ENCODE measurements at regions not wholly inside any gene's neighbourhood (a gene's known extent, or its start where the extent isn't known, plus 50 kb on each side); places are given as distances from the start of the nearest gene placed in this dataset.
"Not testable (repeated sequence)": the region's sequence is repeated elsewhere in the genome, so short reads cannot be mapped to it uniquely, and the experiment has no call there.

DNA sequence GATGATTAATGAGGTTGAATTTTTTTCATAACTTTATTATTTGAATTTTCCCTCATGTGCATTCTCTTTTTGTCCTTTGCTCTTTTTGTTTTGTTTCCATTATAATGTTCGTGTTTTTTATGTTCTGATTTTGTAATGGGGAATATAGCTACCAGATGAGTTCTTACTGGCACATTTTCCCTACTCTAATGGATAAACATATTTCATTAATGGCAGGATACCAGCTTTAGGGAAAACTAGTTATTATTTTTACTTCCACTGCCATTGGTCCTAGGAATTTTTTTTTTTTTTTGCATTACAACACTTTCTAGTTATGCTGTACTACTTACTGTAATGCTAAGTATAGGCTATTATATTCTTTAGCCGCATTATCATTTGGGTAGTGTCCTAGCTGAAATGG, 286.3 kb downstream of the SPRY1 start:
- H3K4me3 ChIP-seq = no peak overlapping the region
- H3K4me1 ChIP-seq = no peaks in the 10 kb centered on the region
- TF ChIP-seq CTCF (IDR thresholded peaks at IDR 0.05) = no peak
- ATAC-seq (no peak), DNase-seq (no peak)
- no peaks in the 10 kb centered on the region for H3K27me3 ChIP-seq
- H3K9me3 ChIP-seq = peaks cover 0 to 5% (median 0%) of the 10 kb centered on the region in 11 donors
- no peaks in the 10 kb centered on the region for H3K36me3 ChIP-seq
- intact Hi-C loops (cut with DNase I) = no loop called here
- WGBS, 2 donors = 94 to 96% methylated on average over 2 of the region's 2 CpGs
- H3K27ac ChIP-seq = no peak overlapping the region

GRCh38 chr4:123684937-123685336, 288.3 kb downstream of the SPRY1 start:
- H3K27ac ChIP-seq; ATAC-seq; H3K4me3 ChIP-seq; H3K36me3 ChIP-seq; H3K27me3 ChIP-seq; intact Hi-C loops (cut with DNase I); DNase-seq; H3K4me1 ChIP-seq: not testable (repeated sequence)
- WGBS, 2 donors = 93 to 97% methylated on average over 26 of the region's 26 CpGs
- peaks cover 0 to 19% (median 8%) of the 10 kb centered on the region in 11 donors for H3K9me3 ChIP-seq

DNA sequence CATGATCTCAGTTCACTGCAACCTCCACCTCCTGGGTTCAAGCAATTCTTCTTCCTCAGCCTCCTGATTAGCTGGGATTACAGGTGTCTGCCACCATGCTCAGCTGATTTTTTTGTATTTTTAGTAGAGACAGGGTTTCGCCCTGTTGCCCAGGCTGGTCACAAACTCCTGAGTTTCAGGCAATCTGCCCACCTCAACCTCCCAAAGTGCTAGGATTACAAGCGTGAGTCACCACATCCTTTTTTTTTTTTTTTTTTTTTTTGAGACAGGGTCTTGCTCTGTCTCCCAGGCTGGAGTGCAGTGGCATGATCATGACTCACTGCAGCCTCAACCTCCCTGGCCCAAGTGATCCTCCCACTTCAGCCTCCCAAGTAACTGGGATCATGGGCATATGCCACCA, 298.9 kb downstream of the SPRY1 start:
- DNase-seq; H3K4me3 ChIP-seq; intact Hi-C loops (cut with DNase I); H3K9me3 ChIP-seq; H3K27me3 ChIP-seq; ATAC-seq; H3K36me3 ChIP-seq; H3K27ac ChIP-seq: not testable (repeated sequence)
- 95 to 98% methylated on average over 2 of the region's 2 CpGs for WGBS, 2 donors
- H3K4me1 ChIP-seq = peaks cover 0 to 12% (median 6%) of the 10 kb centered on the region in 9 donors

DNA sequence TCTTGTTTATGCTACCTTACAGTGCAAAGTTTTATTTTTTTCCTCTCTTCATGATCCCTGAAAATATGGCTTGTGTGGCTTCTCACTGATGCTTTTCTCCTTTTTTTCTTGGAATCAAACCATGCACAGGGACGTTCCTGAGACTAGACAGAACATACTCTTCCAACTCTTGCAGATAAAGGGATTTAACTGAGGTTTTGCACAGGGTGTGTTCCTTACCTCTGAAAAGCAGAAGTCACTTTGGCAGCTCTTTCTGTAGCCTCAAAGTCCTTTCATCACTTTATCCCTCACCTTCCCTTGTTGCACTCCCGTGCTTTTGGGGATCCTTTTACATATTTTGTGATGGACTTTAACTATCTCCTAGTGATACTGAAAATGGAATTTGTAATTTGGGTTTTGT, 300.1 kb downstream of the SPRY1 start:
- H3K27me3 ChIP-seq = no peaks in the 10 kb centered on the region
- intact Hi-C loops (cut with DNase I) = no loop called here
- H3K4me1 ChIP-seq = peaks cover 0 to 12% (median 6%) of the 10 kb centered on the region in 9 donors
- no peak for TF ChIP-seq CTCF (IDR thresholded peaks at IDR 0.05)
- peaks cover 0 to 4% (median 0%) of the 10 kb centered on the region in 11 donors for H3K9me3 ChIP-seq
- no peak overlapping the region for H3K27ac ChIP-seq
- no peaks in the 10 kb centered on the region for H3K36me3 ChIP-seq
- H3K4me3 ChIP-seq = no peak overlapping the region
- WGBS, 2 donors = 62 to 75% methylated on average over 2 of the region's 2 CpGs
- ATAC-seq (no peak), DNase-seq (no peak)

GRCh38 chr4:123698556-123698955, 302.0 kb downstream of the SPRY1 start:
- ATAC-seq (no peak), DNase-seq (no peak)
- peaks cover 0 to 12% (median 6%) of the 10 kb centered on the region in 9 donors for H3K4me1 ChIP-seq
- 86% methylated on average over 4 of the region's 4 CpGs for WGBS, 2 donors
- peaks cover 0 to 12% (median 0%) of the 10 kb centered on the region in 11 donors for H3K9me3 ChIP-seq
- no peaks in the 10 kb centered on the region for H3K36me3 ChIP-seq
- no peaks in the 10 kb centered on the region for H3K27me3 ChIP-seq
- no peak overlapping the region for H3K4me3 ChIP-seq
- no peak for TF ChIP-seq CTCF (IDR thresholded peaks at IDR 0.05)
- intact Hi-C loops (cut with DNase I) = no loop called here
- H3K27ac ChIP-seq = no peak overlapping the region
